ENCODE measurements at regions not wholly inside any gene's neighbourhood (a gene's known extent, or its start where the extent isn't known, plus 50 kb on each side); places are given as distances from the start of the nearest gene placed in this dataset.
A peak's percentile ranks its signal among the peaks of the same experiment; 100 is the strongest.
"Not testable (repeated sequence)": the region's sequence is repeated elsewhere in the genome, so short reads cannot be mapped to it uniquely, and the experiment has no call there.

- DNase-seq: no peak
Observed at GRCh38 chr16:13829697-13830299, 90.2 kb upstream of the ERCC4 start.

GRCh38 chr16:13833515-13833914 lies 86.4 kb upstream of the ERCC4 start:
- no peak for DNase-seq

GRCh38 chr16:13835387-13835786 lies 84.6 kb upstream of the ERCC4 start:
- DNase-seq: no peak

- DNase-seq: no peak
Observed at GRCh38 chr16:13835935-13836730, 83.8 kb upstream of the ERCC4 start.

- no peak for DNase-seq
Observed at GRCh38 chr16:13838401-13839190, 81.4 kb upstream of the ERCC4 start.

- no peak for DNase-seq
Observed at GRCh38 chr16:13839577-13839976, 80.4 kb upstream of the ERCC4 start.

- DNase-seq: no peak
Observed at GRCh38 chr16:13845232-13845631, 74.7 kb upstream of the ERCC4 start.

GRCh38 chr16:13848795-13849194 lies 71.2 kb upstream of the ERCC4 start:
- no peak for DNase-seq

GRCh38 chr16:13850173-13850572 lies 69.8 kb upstream of the ERCC4 start:
- not testable (repeated sequence) for DNase-seq

- no peak for DNase-seq
Observed at GRCh38 chr16:13852827-13853226, 67.1 kb upstream of the ERCC4 start.

GRCh38 chr16:13856398-13856797 lies 63.6 kb upstream of the ERCC4 start:
- no peak for DNase-seq

GRCh38 chr16:13856811-13857511 lies 63.0 kb upstream of the ERCC4 start:
- DNase-seq: no peak

- no peak for DNase-seq
Observed at GRCh38 chr16:13858873-13859580, 60.9 kb upstream of the ERCC4 start.

- no peak for DNase-seq
Observed at GRCh38 chr16:13863075-13863765, 56.7 kb upstream of the ERCC4 start.

GRCh38 chr16:13864689-13865088 lies 55.3 kb upstream of the ERCC4 start:
- no peak for DNase-seq

GRCh38 chr16:13866073-13866472 lies 53.9 kb upstream of the ERCC4 start:
- peak; percentile 26 for DNase-seq
